IMR-90 (cell line): ENCODE measurements at regions not wholly inside any gene's neighbourhood (a gene's known extent, or its start where the extent isn't known, plus 50 kb on each side); places are given as distances from the start of the nearest gene placed in this dataset.

Source experiments
- ATAC-seq: fragments of 200-7000 bp; cut with Tn5 transposase; 2 replicates; pipeline ENCODE4 v1.9.1; 2020; ENCODE audit warnings: low read depth, mild to moderate bottlenecking, moderate library complexity
- BruUV-seq: library from RNA; stranded (reverse); fragments of 400-500 nt; replicated peaks from 2 replicates; lab custom pipeline; 2021; lab: Mats Ljungman, UMichigan
- CTCF ChIA-PET: fragments of 300-600 bp; formaldehyde crosslinking; extraction: SDS; loops from one replicate; lab custom pipeline; 2021; ENCODE audit warnings: antibody characterized with exemption; lab: Yijun Ruan, JAX
- POLR2A ChIA-PET: fragments of 300-600 bp; sonication (Branson Sonifier 250); formaldehyde crosslinking; loops from one replicate; lab custom pipeline; 2022; ENCODE audit warnings: antibody characterized with exemption; ENCODE audit not compliant: unreplicated experiment; lab: Charles Lee
- DNase-seq: peaks from one replicate; pipeline ENCODE4 v3.0.0; 2013
- H2AFZ ChIP-seq: replicated peaks from 2 replicates; pipeline ENCODE3; 2013; ENCODE audit warnings: low read length, mild to moderate bottlenecking; ENCODE audit not compliant: poor library complexity
- H2AK5ac ChIP-seq: 2 replicates; pipeline ENCODE4 v1.6.1; 2013; ENCODE audit warnings: low read depth, low read length, inconsistent platforms
- H2AK9ac ChIP-seq: replicated peaks from 2 replicates; pipeline ENCODE3; 2013; ENCODE audit warnings: mild to moderate bottlenecking, low read depth, low read length, moderate library complexity; ENCODE audit not compliant: poor library complexity
- H2BK120ac ChIP-seq: 2 replicates; pipeline ENCODE4 v1.6.1; 2013; ENCODE audit warnings: low read depth, low read length, inconsistent platforms
- H2BK15ac ChIP-seq: 3 replicates; pipeline ENCODE4 v1.6.1; 2013; ENCODE audit warnings: low read depth, low read length, inconsistent platforms
- H2BK20ac ChIP-seq: 2 replicates; pipeline ENCODE4 v1.6.1; 2013; ENCODE audit warnings: low read depth, mild to moderate bottlenecking, inconsistent platforms, low read length, moderate library complexity
- H2BK5ac ChIP-seq: 2 replicates; pipeline ENCODE4 v1.6.1; 2013; ENCODE audit warnings: mild to moderate bottlenecking, low read depth, low read length, inconsistent platforms; ENCODE audit not compliant: poor library complexity, severe bottlenecking
- H3K14ac ChIP-seq: replicated peaks from 2 replicates; pipeline ENCODE4 v1.6.1; 2013; ENCODE audit warnings: low read depth, low read length, inconsistent platforms
- H3K18ac ChIP-seq: 2 replicates; pipeline ENCODE4 v1.6.1; 2013; ENCODE audit warnings: low read depth, low read length, control low read depth
- H3K23ac ChIP-seq: 2 replicates; pipeline ENCODE4 v1.6.1; 2013; ENCODE audit warnings: low read depth, low read length, inconsistent platforms
- H3K27ac ChIP-seq: 2 replicates; pipeline ENCODE4 v1.5.1; 2013; ENCODE audit warnings: mild to moderate bottlenecking, control low read depth, low read length; ENCODE audit not compliant: insufficient read depth
- H3K27me3 ChIP-seq: 2 replicates; pipeline ENCODE4 v1.6.1; 2013; ENCODE audit warnings: low read length; ENCODE audit not compliant: control insufficient read depth, insufficient read depth
- H3K36me3 ChIP-seq: 2 replicates; pipeline ENCODE4 v1.6.1; 2013; ENCODE audit warnings: low read length, mixed read lengths; ENCODE audit not compliant: control insufficient read depth, insufficient read depth
- H3K4ac ChIP-seq: 2 replicates; pipeline ENCODE4 v1.6.1; 2013; ENCODE audit warnings: low read depth, low read length, inconsistent platforms
- H3K4me1 ChIP-seq: 2 replicates; pipeline ENCODE4 v1.6.1; 2013; ENCODE audit warnings: low read length, mixed read lengths; ENCODE audit not compliant: control insufficient read depth, insufficient read depth
- H3K4me2 ChIP-seq: 2 replicates; pipeline ENCODE4 v1.6.1; 2013; ENCODE audit warnings: low read depth, mild to moderate bottlenecking, control low read depth, low read length, moderate library complexity
- H3K4me3 ChIP-seq: 2 replicates; pipeline ENCODE4 v1.5.1; 2013; ENCODE audit warnings: low read depth, mild to moderate bottlenecking, control low read depth, low read length, moderate library complexity; ENCODE audit not compliant: insufficient read depth
- H3K56ac ChIP-seq: 2 replicates; pipeline ENCODE4 v1.6.1; 2013; ENCODE audit warnings: low read length, inconsistent platforms; ENCODE audit not compliant: insufficient read depth; ENCODE audit errors: extremely low read depth
- H3K79me1 ChIP-seq, 2 experiments: 2 replicates each; pipeline ENCODE4 v1.6.1; 2013; ENCODE audit warnings: low read length in 2 of 2, inconsistent platforms in 1 of 2, low read depth in 1 of 2
- H3K9ac ChIP-seq: 2 replicates; pipeline ENCODE4 v1.6.1; 2013; ENCODE audit warnings: low read depth, low read length, control low read depth
- H3K9me1 ChIP-seq: 2 replicates; pipeline ENCODE4 v1.6.1; 2013; ENCODE audit warnings: low read length, inconsistent platforms; ENCODE audit not compliant: insufficient read depth
- H3K9me3 ChIP-seq: 2 replicates; pipeline ENCODE4 v1.6.1; 2013; ENCODE audit warnings: low read length; ENCODE audit not compliant: control insufficient read depth, insufficient read depth
- H4K20me1 ChIP-seq: 2 replicates; pipeline ENCODE4 v1.6.1; 2013; ENCODE audit warnings: low read length, inconsistent platforms; ENCODE audit not compliant: insufficient read depth
- H4K5ac ChIP-seq: 2 replicates; pipeline ENCODE4 v1.6.1; 2013; ENCODE audit warnings: mild to moderate bottlenecking, low read depth, low read length, control low read depth
- H4K8ac ChIP-seq, 2 experiments: 2 replicates each; pipeline ENCODE4 v1.6.1; 2013; ENCODE audit warnings: low read depth in 2 of 2, low read length in 2 of 2, control low read depth in 1 of 2, inconsistent platforms in 1 of 2
- H4K91ac ChIP-seq: 2 replicates; pipeline ENCODE4 v1.6.1; 2013; ENCODE audit warnings: low read depth, low read length, inconsistent platforms; ENCODE audit not compliant: insufficient read depth
- MAZ ChIP-seq: IDR thresholded peaks from 2 replicates; pipeline ENCODE4 v1.6.1; 2012; ENCODE audit warnings: low read depth, mild to moderate bottlenecking, low read length, improper control_type of control experiment, moderate library complexity, borderline replicate concordance
- NFE2L2 ChIP-seq: fragments of 150-350 bp; IDR thresholded peaks from 2 replicates; pipeline ENCODE4 v1.6.1; 2016; ENCODE audit warnings: low read depth, mild to moderate bottlenecking, low read length
- POLR2A ChIP-seq: IDR thresholded peaks from 2 replicates; pipeline ENCODE4 v1.6.1; 2012; ENCODE audit warnings: mild to moderate bottlenecking, low read depth, low read length
- RAD21 ChIP-seq: IDR thresholded peaks from 2 replicates; pipeline ENCODE4 v1.6.1; 2012; ENCODE audit warnings: low read length, improper control_type of control experiment
- RCOR1 ChIP-seq: IDR thresholded peaks from 2 replicates; pipeline ENCODE4 v1.6.1; 2012; ENCODE audit warnings: mild to moderate bottlenecking, low read length, improper control_type of control experiment; ENCODE audit not compliant: insufficient replicate concordance
- RFX5 ChIP-seq: IDR thresholded peaks from 2 replicates; pipeline ENCODE4 v1.8.0; 2012; ENCODE audit warnings: low read depth, mild to moderate bottlenecking, low read length, moderate library complexity
- SMC3 ChIP-seq: fragments of 150-350 bp; IDR thresholded peaks from 2 replicates; pipeline ENCODE4 v1.6.1; 2016; ENCODE audit warnings: low read depth, mild to moderate bottlenecking, antibody characterized with exemption, low read length, moderate library complexity
- USF2 ChIP-seq: fragments of 150-350 bp; IDR thresholded peaks from 2 replicates; pipeline ENCODE4 v1.6.1; 2017; ENCODE audit warnings: mild to moderate bottlenecking, antibody characterized with exemption, low read length, low read depth
- WGBS, 2 experiments: methylation state at CpG; one replicate each; pipeline versions ENCODE4 v1.1.5 to v1.1.7; 2013; ENCODE audit warnings: missing lambda C conversion rate in 2 of 2; ENCODE audit not compliant: insufficient read length in 1 of 2; ENCODE audit errors: extremely low coverage in 2 of 2; 5-methylcytosine and 5-hydroxymethylcytosine counted together
- dilution Hi-C: fragments of 300-500 bp; cut with HindIII; formaldehyde crosslinking; loops from one replicate; pipeline ENCODE4 v1.14.3; 2018; ENCODE audit warnings: low sequenced_read_pairs; ENCODE audit not compliant: unreplicated experiment
- in situ Hi-C: fragments of 300-500 bp; cut with MboI; formaldehyde crosslinking; loops from 3 replicates; pipeline ENCODE4 v1.14.3; 2019; ENCODE audit warnings: low sequenced_read_pairs, inconsistent platforms, mixed read lengths
- intact Hi-C: fragments of 100-400 bp; cut with micrococcal nuclease; formaldehyde crosslinking; loops from 2 replicates; pipeline ENCODE4 v1.10.0; 2022

- no peak overlapping the region for H3K4me3 ChIP-seq
- no peaks in the 10 kb centered on the region for H4K20me1 ChIP-seq
- no peaks in the 10 kb centered on the region for H3K79me1 ChIP-seq
- ATAC-seq, result no peak
- WGBS, 2 experiments, result no CpG with 5 or more reads among the region's 8 CpGs
- TF ChIP-seq RAD21, result no peak
- no peak for TF ChIP-seq RCOR1
- TF ChIP-seq SMC3, result no peak
- no peak for TF ChIP-seq NFE2L2
- no peak for TF ChIP-seq MAZ
- TF ChIP-seq POLR2A, result no peak
- no peak for TF ChIP-seq RFX5
- TF ChIP-seq USF2, result no peak
- H3K14ac ChIP-seq, result no peak overlapping the region
- no TSS peak for BruUV-seq
- dilution Hi-C loops, result no loop called here
- in situ Hi-C loops, result no loop called here
- no peak overlapping the region for H2AK9ac ChIP-seq
- intact Hi-C loops, result no loop called here
- ChIA-PET POLR2A (no interaction called here), CTCF (interaction anchor here (1.1 kb wide), 1 partner anchor 52 kb away, joined by 3 read pairs; no protein-coding TSS in a partner anchor)
- H3K9me3 ChIP-seq, result no peaks in the 10 kb centered on the region
- H3K23ac ChIP-seq, result no peak overlapping the region
- H4K5ac ChIP-seq, result no peak overlapping the region
- no peak overlapping the region for H4K91ac ChIP-seq
- H3K27me3 ChIP-seq, result no peaks in the 10 kb centered on the region
- H3K9ac ChIP-seq, result no peak overlapping the region
- DNase-seq, result no peak
- H3K27ac ChIP-seq, result no peak overlapping the region
- H2AFZ ChIP-seq, result no peak overlapping the region
- H3K4me2 ChIP-seq, result no peak overlapping the region
- no peak overlapping the region for H3K4ac ChIP-seq
- H3K4me1 ChIP-seq, result peaks cover 4% of the 10 kb centered on the region
- peaks cover 6% of the 10 kb centered on the region for H3K9me1 ChIP-seq
- H2AK5ac ChIP-seq, result no peak overlapping the region
- H4K8ac ChIP-seq, result no peak overlapping the region
- no peak overlapping the region for H2BK5ac ChIP-seq
- H3K36me3 ChIP-seq, result no peaks in the 10 kb centered on the region
- no peak overlapping the region for H2BK15ac ChIP-seq
- no peak overlapping the region for H3K56ac ChIP-seq
- H2BK120ac ChIP-seq, result no peak overlapping the region
- H3K18ac ChIP-seq, result no peak overlapping the region
- H2BK20ac ChIP-seq, result no peak overlapping the region
Measured at GRCh38 chr6:12238219-12238618, 51.9 kb upstream of the EDN1 start.
